HL-60 (cell line): ENCODE measurements at regions not wholly inside any gene's neighbourhood (a gene's known extent, or its start where the extent isn't known, plus 50 kb on each side); places are given as distances from the start of the nearest gene placed in this dataset.

ENCODE experiments used
- CTCF ChIP-seq: IDR thresholded peaks from one replicate; pipeline ENCODE4 v1.5.1; 2011; ENCODE audit warnings: low read length, control low read depth, inconsistent platforms; ENCODE audit not compliant: insufficient read depth
- POLR2AphosphoS5 ChIP-seq: IDR thresholded peaks from 2 replicates; pipeline ENCODE4 v1.6.1; 2012; ENCODE audit warnings: low read depth
- REST ChIP-seq: IDR thresholded peaks from 2 replicates; pipeline ENCODE4 v1.6.1; 2012; ENCODE audit warnings: low read depth; ENCODE audit not compliant: insufficient replicate concordance
- SPI1 ChIP-seq: IDR thresholded peaks from 2 replicates; pipeline ENCODE4 v1.6.1; 2012; ENCODE audit warnings: low read depth, mild to moderate bottlenecking, borderline replicate concordance

DNA sequence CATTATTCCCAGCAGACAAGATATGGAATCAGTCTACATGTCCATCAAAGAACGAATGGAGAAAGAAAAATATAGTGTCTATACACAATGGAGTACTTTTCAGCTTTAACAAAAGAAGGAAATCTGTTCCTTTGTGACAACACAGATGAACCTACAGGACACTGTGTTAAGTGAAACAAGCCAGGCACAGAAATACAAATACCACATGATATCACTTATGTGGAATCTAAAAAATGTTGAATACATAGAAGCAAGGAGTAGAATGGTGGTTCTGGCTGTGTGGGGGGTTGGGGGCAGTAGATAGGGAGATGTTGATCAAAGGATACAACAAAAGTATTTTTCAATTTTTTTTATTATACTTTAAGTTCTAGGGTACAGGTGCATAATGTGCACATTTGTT is 347.7 kb upstream of the MAP2 start:
- TF ChIP-seq CTCF: no peak
- TF ChIP-seq POLR2AphosphoS5: no peak
- no peak for TF ChIP-seq REST
- no peak for TF ChIP-seq SPI1
